Activated CD4-positive, alpha-beta T cell treated with anti-CD3 and anti-CD28 coated beads for 48 hours (primary cell): ENCODE measurements at regions not wholly inside any gene's neighbourhood (a gene's known extent, or its start where the extent isn't known, plus 50 kb on each side); places are given as distances from the start of the nearest gene placed in this dataset.
"Not testable (repeated sequence)": the region's sequence is repeated elsewhere in the genome, so short reads cannot be mapped to it uniquely, and the experiment has no call there.

Experiments
- DNase-seq: peaks from one replicate; pipeline ENCODE4 v3.0.0-alpha.2; 2020

GRCh38 chr4:132269303-132269990 is 879.6 kb upstream of the PCDH10 start:
- DNase-seq: no peak

GRCh38 chr4:132275583-132276121 is 873.4 kb upstream of the PCDH10 start:
- no peak for DNase-seq

- DNase-seq: no peak
These were observed 872.9 kb upstream of the PCDH10 start for GRCh38 chr4:132276185-132276584.

- DNase-seq: no peak
These were observed 872.1 kb upstream of the PCDH10 start for GRCh38 chr4:132276989-132277388.

- DNase-seq: no peak
These were observed 867.4 kb upstream of the PCDH10 start for GRCh38 chr4:132281733-132282132.

GRCh38 chr4:132284910-132285426 is 864.1 kb upstream of the PCDH10 start:
- DNase-seq: no peak

- DNase-seq: no peak
These were observed 851.7 kb upstream of the PCDH10 start for GRCh38 chr4:132297346-132297745.

- DNase-seq: no peak
These were observed 849.3 kb upstream of the PCDH10 start for GRCh38 chr4:132299841-132300240.

- DNase-seq: no peak
These were observed 836.6 kb upstream of the PCDH10 start for GRCh38 chr4:132312521-132312920.

- no peak for DNase-seq
These were observed 835.2 kb upstream of the PCDH10 start for GRCh38 chr4:132313852-132314251.

GRCh38 chr4:132316738-132317137 is 832.4 kb upstream of the PCDH10 start:
- no peak for DNase-seq

- no peak for DNase-seq
These were observed 831.2 kb upstream of the PCDH10 start for GRCh38 chr4:132317923-132318322.

GRCh38 chr4:132328761-132329160 is 820.3 kb upstream of the PCDH10 start:
- DNase-seq: no peak

GRCh38 chr4:132330994-132331393 is 818.1 kb upstream of the PCDH10 start:
- DNase-seq: no peak

GRCh38 chr4:132332932-132333723 is 816.0 kb upstream of the PCDH10 start:
- DNase-seq: no peak

- no peak for DNase-seq
These were observed 815.4 kb upstream of the PCDH10 start for GRCh38 chr4:132333724-132334047.

GRCh38 chr4:132334081-132334480 is 815.0 kb upstream of the PCDH10 start:
- DNase-seq: no peak

GRCh38 chr4:132344924-132345828 is 803.9 kb upstream of the PCDH10 start:
- DNase-seq: no peak

GRCh38 chr4:132346016-132346415 is 803.1 kb upstream of the PCDH10 start:
- DNase-seq: no peak

GRCh38 chr4:132351606-132352005 is 797.5 kb upstream of the PCDH10 start:
- not testable (repeated sequence) for DNase-seq

- no peak for DNase-seq
These were observed 766.9 kb upstream of the PCDH10 start for GRCh38 chr4:132382243-132382642.

GRCh38 chr4:132383571-132384199 is 765.4 kb upstream of the PCDH10 start:
- DNase-seq: no peak

GRCh38 chr4:132384709-132385108 is 764.4 kb upstream of the PCDH10 start:
- DNase-seq: no peak
